SK-N-SH treated with all-trans-retinoic acid at 6 μM for 48 hours (cell line): ENCODE measurements at regions not wholly inside any gene's neighbourhood (a gene's known extent, or its start where the extent isn't known, plus 50 kb on each side); places are given as distances from the start of the nearest gene placed in this dataset.
"Not testable (repeated sequence)": the region's sequence is repeated elsewhere in the genome, so short reads cannot be mapped to it uniquely, and the experiment has no call there.

Experiments
- ATAC-seq: fragments of 200-7000 bp; cut with Tn5 transposase; 3 replicates; pipeline ENCODE4 v1.9.1; 2020; ENCODE audit warnings: mild to moderate bottlenecking, moderate library complexity
- ARNTL ChIP-seq: fragments of 450-650 bp; formaldehyde crosslinking; IDR thresholded peaks from 2 replicates; pipeline ENCODE4 v1.5.0; 2020; ENCODE audit warnings: low read depth, mild to moderate bottlenecking, moderate library complexity, borderline replicate concordance
- BACH2 ChIP-seq: fragments of 250-450 bp; sonication (Bioruptor Pico); IDR thresholded peaks from 2 replicates; pipeline ENCODE4 v1.9.0; 2021; ENCODE audit warnings: mild to moderate bottlenecking, borderline replicate concordance
- CREB5 ChIP-seq: fragments of 250-450 bp; sonication (Bioruptor Pico); IDR thresholded peaks from 2 replicates; pipeline ENCODE4 v1.5.1; 2020; ENCODE audit warnings: low read depth, mild to moderate bottlenecking, moderate library complexity
- CSDC2 ChIP-seq: fragments of 250-450 bp; sonication (Bioruptor Pico); IDR thresholded peaks from 2 replicates; pipeline ENCODE4 v1.5.0; 2020; ENCODE audit warnings: mild to moderate bottlenecking, moderate library complexity
- ESRRG ChIP-seq: fragments of 250-450 bp; sonication (Bioruptor Pico); IDR thresholded peaks from 2 replicates; pipeline ENCODE4 v1.6.1; 2021; ENCODE audit warnings: mild to moderate bottlenecking
- GLIS3 ChIP-seq: fragments of 250-450 bp; sonication (Bioruptor Pico); IDR thresholded peaks from 2 replicates; pipeline ENCODE4 v1.5.0; 2020; ENCODE audit warnings: mild to moderate bottlenecking, moderate library complexity
- ISL1 ChIP-seq: fragments of 250-450 bp; sonication (Bioruptor Pico); IDR thresholded peaks from 2 replicates; pipeline ENCODE4 v2.1.2; 2022; ENCODE audit warnings: mild to moderate bottlenecking, moderate library complexity
- PPARA ChIP-seq: fragments of 250-450 bp; sonication (Bioruptor Pico); IDR thresholded peaks from 2 replicates; pipeline ENCODE4 v1.5.0; 2020; ENCODE audit warnings: mild to moderate bottlenecking, borderline replicate concordance
- RARB ChIP-seq: fragments of 250-450 bp; sonication (Bioruptor Pico); IDR thresholded peaks from 2 replicates; pipeline ENCODE4 v1.8.0; 2021; ENCODE audit warnings: mild to moderate bottlenecking, moderate library complexity
- SNAI2 ChIP-seq: fragments of 250-450 bp; sonication (Bioruptor Pico); IDR thresholded peaks from 2 replicates; pipeline ENCODE4 v1.5.0; 2020; ENCODE audit warnings: mild to moderate bottlenecking, moderate library complexity
- TCF4 ChIP-seq: fragments of 250-450 bp; sonication (Bioruptor Pico); IDR thresholded peaks from 2 replicates; pipeline ENCODE4 v1.8.0; 2021; ENCODE audit warnings: mild to moderate bottlenecking, moderate library complexity, borderline replicate concordance
- TOX ChIP-seq: fragments of 250-450 bp; sonication (Bioruptor Pico); IDR thresholded peaks from 2 replicates; pipeline ENCODE4 v1.8.0; 2021; ENCODE audit warnings: mild to moderate bottlenecking, moderate library complexity, borderline replicate concordance
- TSHZ2 ChIP-seq: fragments of 250-450 bp; sonication (Bioruptor Pico); IDR thresholded peaks from 2 replicates; pipeline ENCODE4 v1.5.0; 2020; ENCODE audit warnings: mild to moderate bottlenecking, moderate library complexity
- ZC3H10 ChIP-seq: fragments of 250-450 bp; sonication (Bioruptor Pico); IDR thresholded peaks from 2 replicates; pipeline ENCODE4 v1.5.1; 2021; ENCODE audit warnings: mild to moderate bottlenecking, moderate library complexity
- ZFP3 ChIP-seq: fragments of 250-450 bp; sonication (Bioruptor Pico); IDR thresholded peaks from 2 replicates; pipeline ENCODE4 v1.5.0; 2020; ENCODE audit warnings: mild to moderate bottlenecking, moderate library complexity
- ZFP30 ChIP-seq: fragments of 450-650 bp; formaldehyde crosslinking; IDR thresholded peaks from 2 replicates; pipeline ENCODE4 v1.5.0; 2022; ENCODE audit warnings: mild to moderate bottlenecking, moderate library complexity
- ZNF70 ChIP-seq: fragments of 450-650 bp; formaldehyde crosslinking; IDR thresholded peaks from 2 replicates; pipeline ENCODE4 v1.5.0; 2020; ENCODE audit warnings: mild to moderate bottlenecking, moderate library complexity
- TF ChIP-seq, protein P1 (sequence below): fragments of 250-450 bp; sonication (Bioruptor Pico); IDR thresholded peaks from 2 replicates; pipeline ENCODE4 v1.5.1; 2021; ENCODE audit warnings: mild to moderate bottlenecking, moderate library complexity
- TF ChIP-seq, protein P2 (sequence below): fragments of 250-450 bp; sonication (Bioruptor Pico); IDR thresholded peaks from 2 replicates; pipeline ENCODE4 v1.8.0; 2021; ENCODE audit warnings: low read depth, mild to moderate bottlenecking, moderate library complexity, borderline replicate concordance

- TF ChIP-seq SNAI2 (CRISPR knock-in tag) (no peak), ZC3H10 (CRISPR knock-in tag) (no peak), TOX (no peak), CREB5 (CRISPR knock-in tag) (no peak), CSDC2 (no peak), ZNF70 (no peak), ISL1 (CRISPR knock-in tag) (no peak), ESRRG (CRISPR knock-in tag) (no peak), ZFP30 (CRISPR knock-in tag) (no peak), TSHZ2 (CRISPR knock-in tag) (no peak), ARNTL (CRISPR knock-in tag) (no peak), ZFP3 (no peak)
- TF ChIP-seq, protein P1, sequence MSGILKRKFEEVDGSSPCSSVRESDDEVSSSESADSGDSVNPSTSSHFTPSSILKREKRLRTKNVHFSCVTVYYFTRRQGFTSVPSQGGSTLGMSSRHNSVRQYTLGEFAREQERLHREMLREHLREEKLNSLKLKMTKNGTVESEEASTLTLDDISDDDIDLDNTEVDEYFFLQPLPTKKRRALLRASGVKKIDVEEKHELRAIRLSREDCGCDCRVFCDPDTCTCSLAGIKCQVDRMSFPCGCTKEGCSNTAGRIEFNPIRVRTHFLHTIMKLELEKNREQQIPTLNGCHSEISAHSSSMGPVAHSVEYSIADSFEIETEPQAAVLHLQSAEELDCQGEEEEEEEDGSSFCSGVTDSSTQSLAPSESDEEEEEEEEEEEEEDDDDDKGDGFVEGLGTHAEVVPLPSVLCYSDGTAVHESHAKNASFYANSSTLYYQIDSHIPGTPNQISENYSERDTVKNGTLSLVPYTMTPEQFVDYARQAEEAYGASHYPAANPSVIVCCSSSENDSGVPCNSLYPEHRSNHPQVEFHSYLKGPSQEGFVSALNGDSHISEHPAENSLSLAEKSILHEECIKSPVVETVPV (CRISPR knock-in tag) = no peak
- TF ChIP-seq, protein P2, sequence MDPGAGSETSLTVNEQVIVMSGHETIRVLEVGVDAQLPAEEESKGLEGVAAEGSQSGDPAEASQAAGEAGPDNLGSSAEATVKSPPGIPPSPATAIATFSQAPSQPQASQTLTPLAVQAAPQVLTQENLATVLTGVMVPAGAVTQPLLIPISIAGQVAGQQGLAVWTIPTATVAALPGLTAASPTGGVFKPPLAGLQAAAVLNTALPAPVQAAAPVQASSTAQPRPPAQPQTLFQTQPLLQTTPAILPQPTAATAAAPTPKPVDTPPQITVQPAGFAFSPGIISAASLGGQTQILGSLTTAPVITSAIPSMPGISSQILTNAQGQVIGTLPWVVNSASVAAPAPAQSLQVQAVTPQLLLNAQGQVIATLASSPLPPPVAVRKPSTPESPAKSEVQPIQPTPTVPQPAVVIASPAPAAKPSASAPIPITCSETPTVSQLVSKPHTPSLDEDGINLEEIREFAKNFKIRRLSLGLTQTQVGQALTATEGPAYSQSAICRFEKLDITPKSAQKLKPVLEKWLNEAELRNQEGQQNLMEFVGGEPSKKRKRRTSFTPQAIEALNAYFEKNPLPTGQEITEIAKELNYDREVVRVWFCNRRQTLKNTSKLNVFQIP = no peak
- no peak for ATAC-seq
Measured at GRCh38 chr6:170088582-170088955, 202.3 kb downstream of the DLL1 start.

DNA sequence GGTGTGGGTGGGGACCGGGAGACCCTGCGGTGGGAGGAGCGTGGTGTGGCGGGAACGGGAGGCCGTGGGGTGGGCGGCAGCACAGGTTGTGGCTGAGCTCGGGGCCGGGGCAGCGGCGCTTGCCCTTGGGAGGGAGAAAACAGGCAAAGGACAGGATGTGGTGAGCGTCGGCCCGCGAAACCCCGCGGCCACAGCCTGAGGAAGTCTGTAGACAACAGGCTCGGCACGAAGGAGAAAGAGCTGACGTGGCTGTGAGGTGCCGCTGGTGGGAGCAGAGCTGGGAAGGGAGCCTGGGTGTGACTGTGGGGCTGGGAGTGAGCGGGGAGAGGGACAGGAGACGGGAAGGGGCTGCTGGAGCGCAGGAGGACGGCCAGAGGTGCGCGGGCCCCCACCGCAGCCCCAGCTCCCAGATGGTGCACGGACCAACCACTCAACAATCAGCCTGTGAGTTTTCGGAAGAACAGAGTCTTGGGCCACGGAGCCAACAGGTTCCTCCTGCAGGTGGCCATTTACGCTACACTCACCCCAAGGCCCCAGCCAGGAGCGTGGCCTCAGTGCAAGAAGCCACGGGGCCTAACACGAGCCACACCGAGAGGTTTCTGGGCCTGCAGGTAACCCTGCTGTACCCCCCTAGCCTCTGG lies 202.8 kb downstream of the DLL1 start:
- no peak for TF ChIP-seq SNAI2 (CRISPR knock-in tag)
- ATAC-seq = no peak

DNA sequence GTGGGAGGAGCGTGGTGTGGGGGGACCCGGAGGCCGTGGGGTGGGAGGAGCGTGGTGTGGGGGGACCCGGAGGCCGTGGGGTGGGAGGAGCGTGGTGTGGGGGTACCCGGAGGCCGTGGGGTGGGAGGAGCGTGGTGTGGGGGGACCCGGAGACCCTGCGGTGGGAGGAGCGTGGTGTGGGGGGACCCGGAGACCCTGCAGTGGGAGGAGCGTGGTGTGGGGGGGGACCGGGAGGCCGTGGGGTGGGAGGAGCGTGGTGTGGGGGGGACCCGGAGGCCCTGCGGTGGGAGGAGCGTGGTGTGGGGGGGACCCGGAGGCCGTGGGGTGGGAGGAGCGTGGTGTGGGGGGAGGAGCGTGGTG lies 203.5 kb downstream of the DLL1 start:
- ATAC-seq = not testable (repeated sequence)

DNA sequence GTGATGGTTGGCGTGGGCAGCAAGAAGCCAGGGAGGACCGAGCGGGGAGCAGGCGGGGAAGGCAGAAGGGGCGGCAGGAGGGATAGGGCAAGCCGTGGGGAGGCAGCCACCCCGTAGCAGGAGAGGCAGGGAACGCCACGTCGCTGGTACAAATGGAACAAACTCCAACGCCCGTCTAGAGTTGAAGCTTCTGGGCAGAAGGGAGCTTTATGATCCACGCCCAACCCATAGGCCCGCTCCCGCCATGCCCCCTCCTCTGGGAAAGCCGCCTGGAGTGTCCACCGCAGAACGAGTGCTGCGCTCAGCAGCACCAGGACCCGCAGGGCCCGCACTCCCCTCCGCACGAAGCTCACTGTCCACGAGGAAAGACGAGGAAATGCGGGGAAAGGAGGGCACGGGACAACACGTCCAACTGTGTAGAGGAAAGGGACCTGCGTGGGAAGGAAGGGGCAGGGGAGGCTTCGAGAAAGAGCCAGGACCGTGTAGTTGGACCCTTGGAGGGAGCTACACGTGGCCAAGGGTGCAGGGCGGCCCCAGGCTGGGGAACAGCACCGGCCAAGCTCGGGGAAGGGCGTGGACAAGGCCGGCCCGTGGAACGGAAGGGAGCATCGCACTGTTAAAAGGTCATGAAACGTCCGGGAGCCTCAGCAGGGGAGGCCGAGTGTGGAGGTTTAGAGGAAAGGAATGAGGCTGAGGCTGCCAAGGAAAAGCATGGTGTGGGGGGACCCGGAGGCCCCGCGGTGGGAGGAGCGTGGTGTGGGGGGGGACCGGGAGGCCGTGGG lies 204.0 kb downstream of the DLL1 start:
- no peak for ATAC-seq
- TF ChIP-seq SNAI2 (CRISPR knock-in tag) (no peak), ZFP30 (CRISPR knock-in tag) (no peak), ZC3H10 (CRISPR knock-in tag) (no peak), TCF4 (no peak), CSDC2 (no peak), TSHZ2 (CRISPR knock-in tag) (no peak), GLIS3 (CRISPR knock-in tag) (no peak), TOX (no peak), BACH2 (CRISPR knock-in tag) (no peak), RARB (CRISPR knock-in tag) (no peak), PPARA (CRISPR knock-in tag) (no peak), ZFP3 (no peak), ISL1 (CRISPR knock-in tag) (no peak), ARNTL (CRISPR knock-in tag) (no peak)
- TF ChIP-seq, protein P2 = no peak
- TF ChIP-seq, protein P1 (CRISPR knock-in tag) = no peak
